ENCODE measurements at regions not wholly inside any gene's neighbourhood (a gene's known extent, or its start where the extent isn't known, plus 50 kb on each side); places are given as distances from the start of the nearest gene placed in this dataset.

DNA sequence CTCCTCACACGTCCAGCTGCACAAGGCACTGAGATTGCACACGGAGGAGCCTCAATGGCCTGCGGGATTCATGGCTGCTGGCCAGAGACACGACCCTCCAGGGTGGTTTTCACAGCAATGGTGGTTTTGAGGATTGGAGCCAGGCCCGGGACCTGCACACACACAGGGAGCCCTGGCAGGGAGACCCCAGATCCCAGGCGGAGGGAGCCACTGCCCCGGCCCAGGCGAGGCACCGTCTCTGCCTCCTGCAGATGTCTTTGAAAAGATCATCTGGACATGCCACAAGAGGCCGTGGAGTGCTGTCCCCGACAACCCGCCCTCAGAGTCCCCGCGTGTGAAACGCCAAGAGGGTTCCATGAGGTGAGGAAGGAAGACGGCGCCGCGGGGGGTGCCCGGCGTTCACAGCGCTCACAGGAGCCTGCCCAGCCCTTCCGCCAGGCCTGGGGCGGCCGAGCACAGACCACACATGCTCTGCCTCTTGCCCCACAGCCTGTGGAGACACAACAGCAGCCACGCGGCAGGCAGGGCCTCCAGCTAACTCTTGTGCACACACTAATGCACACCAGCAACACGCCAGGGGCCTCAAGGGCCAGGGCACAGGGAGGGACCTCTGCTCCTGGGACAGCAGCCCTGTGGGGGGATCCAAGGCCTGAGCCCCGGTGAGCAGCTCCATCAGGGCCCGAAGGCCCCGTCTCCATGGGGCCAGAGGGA lies 72.8 kb upstream of the CTDP1 start:
- no peak overlapping the region for H3K4me3 ChIP-seq (ENCODE audit: low read depth, low read length)
- TF ChIP-seq, protein P1, sequence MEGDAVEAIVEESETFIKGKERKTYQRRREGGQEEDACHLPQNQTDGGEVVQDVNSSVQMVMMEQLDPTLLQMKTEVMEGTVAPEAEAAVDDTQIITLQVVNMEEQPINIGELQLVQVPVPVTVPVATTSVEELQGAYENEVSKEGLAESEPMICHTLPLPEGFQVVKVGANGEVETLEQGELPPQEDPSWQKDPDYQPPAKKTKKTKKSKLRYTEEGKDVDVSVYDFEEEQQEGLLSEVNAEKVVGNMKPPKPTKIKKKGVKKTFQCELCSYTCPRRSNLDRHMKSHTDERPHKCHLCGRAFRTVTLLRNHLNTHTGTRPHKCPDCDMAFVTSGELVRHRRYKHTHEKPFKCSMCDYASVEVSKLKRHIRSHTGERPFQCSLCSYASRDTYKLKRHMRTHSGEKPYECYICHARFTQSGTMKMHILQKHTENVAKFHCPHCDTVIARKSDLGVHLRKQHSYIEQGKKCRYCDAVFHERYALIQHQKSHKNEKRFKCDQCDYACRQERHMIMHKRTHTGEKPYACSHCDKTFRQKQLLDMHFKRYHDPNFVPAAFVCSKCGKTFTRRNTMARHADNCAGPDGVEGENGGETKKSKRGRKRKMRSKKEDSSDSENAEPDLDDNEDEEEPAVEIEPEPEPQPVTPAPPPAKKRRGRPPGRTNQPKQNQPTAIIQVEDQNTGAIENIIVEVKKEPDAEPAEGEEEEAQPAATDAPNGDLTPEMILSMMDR (IDR thresholded peaks at IDR 0.05; ENCODE audit: insufficient read depth, low read depth, low read length, missing control alignments), result no peak
- no peak for DNase-seq (ENCODE audit: low read depth)

DNA sequence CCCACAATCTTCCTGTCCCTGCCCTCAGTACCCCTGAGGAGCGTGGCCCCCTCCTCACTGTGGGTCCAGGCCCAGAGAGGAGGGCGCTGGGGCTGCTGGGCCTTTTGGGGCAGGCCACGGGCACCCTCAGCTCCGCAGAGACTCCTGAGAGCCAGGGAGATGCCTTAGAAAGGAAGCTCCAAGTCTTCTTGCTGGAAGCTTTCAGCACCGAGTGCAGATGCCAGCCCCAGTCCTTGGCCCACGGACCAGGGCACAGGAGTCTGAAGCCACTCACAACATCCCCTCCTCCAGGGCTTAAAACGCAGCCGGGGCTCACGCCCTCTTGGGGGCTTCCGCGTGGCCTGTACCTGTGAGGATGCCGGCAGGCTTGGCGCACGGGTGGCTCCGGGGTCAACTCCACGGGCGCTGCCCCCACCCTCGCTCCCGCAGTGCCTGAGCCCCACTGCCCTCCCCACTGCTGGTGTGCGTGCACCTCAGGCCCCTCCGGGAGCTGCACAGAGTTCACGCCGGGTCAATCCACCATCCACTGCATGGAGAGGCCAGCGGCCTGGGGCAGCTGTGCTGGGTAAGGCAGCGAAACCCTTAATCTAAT lies 72.1 kb upstream of the CTDP1 start:
- TF ChIP-seq, protein P1 (IDR thresholded peaks at IDR 0.05; ENCODE audit: insufficient read depth, low read depth, low read length, missing control alignments), result no peak
- DNase-seq (ENCODE audit: low read depth), result no peak
- H3K4me3 ChIP-seq (ENCODE audit: low read depth, low read length), result no peak overlapping the region

DNA sequence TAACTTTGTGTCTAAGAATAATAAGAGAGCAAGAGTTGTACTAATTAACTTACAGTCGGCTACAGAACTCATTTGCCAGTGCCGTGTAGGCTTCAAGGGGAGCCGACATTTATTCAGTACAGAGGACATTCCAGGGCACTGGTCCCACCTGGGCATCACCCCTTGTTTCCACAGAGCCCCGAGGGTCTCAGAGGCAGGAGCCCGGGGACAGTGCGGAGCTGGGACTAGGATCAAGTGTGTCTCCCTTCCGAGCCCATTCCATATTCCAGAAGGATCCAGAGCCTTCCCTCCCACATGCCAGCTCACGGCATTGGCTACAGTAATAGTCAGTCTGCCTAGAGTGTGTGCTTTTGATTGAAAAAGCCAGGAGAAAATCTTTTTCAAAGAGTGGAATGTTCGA lies 71.5 kb upstream of the CTDP1 start:
- TF ChIP-seq, protein P1 (IDR thresholded peaks at IDR 0.05; ENCODE audit: insufficient read depth, low read depth, low read length, missing control alignments), result no peak
- no peak for DNase-seq (ENCODE audit: low read depth)
- no peak overlapping the region for H3K4me3 ChIP-seq (ENCODE audit: low read depth, low read length)

DNA sequence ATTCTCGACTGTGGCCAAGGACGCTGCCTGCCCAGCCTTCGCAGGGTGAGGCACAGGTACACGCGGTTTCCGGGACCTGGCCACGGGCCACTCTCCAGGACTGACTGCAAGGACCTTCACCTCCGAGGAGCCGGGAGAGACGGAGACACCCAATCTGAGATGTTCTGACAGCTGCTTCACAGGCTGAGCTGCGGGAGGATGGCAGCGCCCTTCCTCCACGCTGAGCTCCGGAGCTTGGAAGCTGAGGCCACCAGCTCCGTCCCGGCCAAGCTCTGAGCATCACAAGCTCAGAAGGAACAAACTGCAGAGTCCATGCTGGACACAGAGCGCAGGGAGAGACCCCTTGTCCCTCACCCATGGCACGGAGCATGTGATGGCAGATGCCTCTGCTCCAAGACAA lies 71.1 kb upstream of the CTDP1 start:
- TF ChIP-seq, protein P1 (IDR thresholded peaks at IDR 0.05; ENCODE audit: insufficient read depth, low read depth, low read length, missing control alignments), result no peak
- no peak for DNase-seq (ENCODE audit: low read depth)
- H3K4me3 ChIP-seq (ENCODE audit: low read depth, low read length), result no peak overlapping the region

DNA sequence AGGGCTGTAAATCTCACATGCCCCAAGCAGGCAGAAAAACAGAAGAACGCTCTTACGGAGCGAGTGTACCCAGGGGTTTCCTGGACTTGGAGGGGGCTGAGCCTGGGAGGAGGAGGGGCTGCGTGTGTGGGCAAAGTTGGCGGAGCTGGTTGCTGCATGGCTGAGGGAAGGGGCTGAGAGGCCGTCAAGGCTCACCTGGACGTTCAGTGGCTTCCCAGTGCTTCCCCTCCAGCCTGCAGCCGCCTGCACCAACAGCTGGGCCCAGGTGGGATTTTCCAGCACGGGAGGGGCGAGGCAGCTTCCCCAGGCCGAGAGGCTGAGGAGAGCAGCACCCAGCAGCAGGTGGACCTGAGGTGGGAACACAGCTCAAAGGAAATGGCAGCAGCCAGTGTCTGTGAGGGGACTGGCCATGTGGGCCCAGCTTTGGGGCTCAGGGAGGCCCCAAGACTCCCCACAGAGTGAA lies 70.6 kb upstream of the CTDP1 start:
- DNase-seq (ENCODE audit: low read depth), result no peak
- TF ChIP-seq, protein P1 (IDR thresholded peaks at IDR 0.05; ENCODE audit: insufficient read depth, low read depth, low read length, missing control alignments), result no peak

DNA sequence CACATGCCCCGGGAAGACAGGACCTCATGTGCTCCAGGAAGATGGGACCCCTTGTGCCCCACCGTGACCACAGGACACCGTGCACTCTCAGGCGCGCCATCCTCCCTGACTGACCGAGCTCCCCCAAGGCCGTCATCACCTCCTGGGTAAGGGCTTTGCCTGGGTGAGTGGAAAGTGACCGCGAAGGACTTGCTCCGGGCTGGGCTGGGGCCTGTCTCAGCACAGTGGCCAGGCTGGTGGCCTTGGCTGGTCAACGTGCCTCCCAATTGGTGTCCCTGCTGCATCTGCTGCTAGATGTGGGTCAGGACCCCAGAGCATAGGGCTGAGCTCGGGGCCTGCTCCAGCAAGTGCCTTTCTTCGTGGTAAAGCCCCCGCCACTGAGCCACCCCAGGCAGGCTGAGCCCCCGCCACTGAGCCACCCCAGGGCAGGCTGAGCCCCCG lies 69.7 kb upstream of the CTDP1 start:
- no peak for DNase-seq (ENCODE audit: low read depth)
- H3K4me3 ChIP-seq (ENCODE audit: low read depth, low read length), result no peak overlapping the region
- TF ChIP-seq, protein P1 (IDR thresholded peaks at IDR 0.05; ENCODE audit: insufficient read depth, low read depth, low read length, missing control alignments), result no peak

More for the DNA sequence above, 70.6 kb upstream of the CTDP1 start:
- no peak overlapping the region for H3K4me3 ChIP-seq (ENCODE audit: low read depth, low read length)
